Thymus (tissue), 11 donors: ENCODE measurements at regions not wholly inside any gene's neighbourhood (a gene's known extent, or its start where the extent isn't known, plus 50 kb on each side); places are given as distances from the start of the nearest gene placed in this dataset.

Source experiments
- DNase-seq, 9 donors: peaks; one replicate each; pipeline ENCODE4 v3.0.0-alpha.2; 2013; ENCODE audit warnings: low spot score in 9 of 9, low read depth in 6 of 9, missing footprints in 1 of 9
- H3K27ac ChIP-seq, 2 donors: one replicate each; pipeline ENCODE4 v1.5.1; 2013; ENCODE audit warnings: control low read depth in 1 of 2, low read depth in 1 of 2, low read length in 1 of 2, mild to moderate bottlenecking in 1 of 2, moderate library complexity in 1 of 2
- H3K27me3 ChIP-seq, 2 donors: one replicate each; pipeline ENCODE4 v1.5.1; 2013; ENCODE audit warnings: low read length in 1 of 2; ENCODE audit not compliant: control insufficient read depth in 2 of 2, insufficient read depth in 1 of 2
- H3K36me3 ChIP-seq, 2 donors: one replicate each; pipeline ENCODE4 v1.5.1; 2013; ENCODE audit warnings: low read length in 1 of 2, mild to moderate bottlenecking in 1 of 2, moderate library complexity in 1 of 2; ENCODE audit not compliant: control insufficient read depth in 2 of 2, insufficient read depth in 2 of 2
- H3K4me1 ChIP-seq, 2 donors: one replicate each; pipeline ENCODE4 v1.5.1; 2013; ENCODE audit warnings: low read length in 2 of 2; ENCODE audit not compliant: control insufficient read depth in 2 of 2, insufficient read depth in 2 of 2
- H3K4me3 ChIP-seq, 2 donors: one replicate each; pipeline ENCODE4 v1.5.1; 2013; ENCODE audit warnings: low read length in 2 of 2, control low read depth in 1 of 2, mild to moderate bottlenecking in 1 of 2
- H3K9me3 ChIP-seq, 2 donors: one replicate each; pipeline ENCODE4 v1.5.1; 2013; ENCODE audit warnings: low read length in 1 of 2, mild to moderate bottlenecking in 1 of 2; ENCODE audit not compliant: control insufficient read depth in 2 of 2, insufficient read depth in 1 of 2
- WGBS: extraction: QIAGEN DNeasy Blood & Tissue Kit; methylation state at CpG from one replicate; pipeline ENCODE4 v1.1.7; 2013; 5-methylcytosine and 5-hydroxymethylcytosine counted together
- donor health status: healthy.

DNA sequence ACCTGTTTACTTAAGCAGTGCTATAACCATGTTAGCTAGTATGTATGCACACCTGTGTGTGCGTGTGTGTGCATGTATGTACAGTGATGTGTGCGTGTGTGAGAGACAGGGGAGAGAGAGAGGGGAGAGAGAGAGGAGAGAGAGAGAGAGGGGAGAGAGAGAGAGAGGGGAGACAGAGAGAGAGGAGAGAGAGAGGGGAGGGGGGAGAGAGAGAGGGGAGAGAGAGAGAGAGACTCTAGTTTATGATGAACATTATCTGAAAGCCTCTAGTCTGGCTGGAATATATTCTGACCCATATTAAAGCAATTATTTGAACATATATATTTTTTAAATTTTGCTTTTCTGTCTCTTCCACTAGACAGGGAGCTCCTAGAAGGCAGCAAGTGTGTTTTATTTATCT, 117.5 kb upstream of the CPEB4 start:
- Histone ChIP-seq H3K9me3 (no peaks in the 10 kb centered on the region), H3K4me1 (no peaks in the 10 kb centered on the region), H3K27me3 (no peaks in the 10 kb centered on the region), H3K36me3 (no peaks in the 10 kb centered on the region), H3K4me3 (no peak overlapping the region), H3K27ac (no peak overlapping the region)
- DNase-seq: no peak
- 97% methylated on average over 2 of the region's 2 CpGs for WGBS

- Histone ChIP-seq H3K9me3 (no peaks in the 10 kb centered on the region), H3K36me3 (no peaks in the 10 kb centered on the region), H3K27ac (no peak overlapping the region), H3K4me3 (no peak overlapping the region), H3K27me3 (no peaks in the 10 kb centered on the region), H3K4me1 (no peaks in the 10 kb centered on the region)
- WGBS: 82% methylated on average over 24 of the region's 24 CpGs
- no peak for DNase-seq
Observed at GRCh38 chr5:173771121-173771724, 116.9 kb upstream of the CPEB4 start.

DNA sequence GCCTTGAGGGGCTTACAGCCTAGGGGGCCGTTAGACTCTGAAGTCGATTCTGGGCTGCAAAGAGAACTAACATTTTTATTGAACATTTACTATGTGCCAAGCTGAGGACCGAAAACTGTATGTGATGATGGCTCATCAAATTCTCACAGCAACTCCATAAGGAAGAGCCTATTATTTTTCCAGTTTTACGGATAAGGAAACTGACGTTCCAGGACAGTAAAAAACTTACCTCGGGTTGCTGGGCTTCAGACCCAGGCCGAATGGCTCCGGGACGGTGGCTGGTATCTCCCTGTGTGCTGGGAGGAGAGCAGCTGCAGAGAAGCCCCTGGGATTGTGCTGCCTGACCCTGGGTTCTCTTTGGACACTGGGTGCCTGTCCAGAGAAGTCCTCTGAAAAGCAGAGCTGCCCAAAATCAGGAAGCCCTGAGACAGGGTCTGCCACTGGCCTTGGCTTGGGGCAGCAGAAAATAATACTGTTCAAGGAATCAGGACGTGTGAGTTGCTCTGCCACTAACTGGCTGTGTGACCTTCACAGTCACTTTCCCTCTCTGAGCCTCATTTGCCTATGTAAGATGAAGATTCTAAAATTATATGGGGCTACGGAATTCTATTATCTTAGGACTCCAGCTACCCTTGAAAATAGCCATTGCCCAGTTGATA, 116.3 kb upstream of the CPEB4 start:
- Histone ChIP-seq H3K36me3 (no peaks in the 10 kb centered on the region), H3K4me3 (no peak overlapping the region), H3K4me1 (no peaks in the 10 kb centered on the region), H3K27ac (no peak overlapping the region), H3K9me3 (no peaks in the 10 kb centered on the region), H3K27me3 (no peaks in the 10 kb centered on the region)
- DNase-seq: no peak
- 94% methylated on average over 11 of the region's 11 CpGs for WGBS

DNA sequence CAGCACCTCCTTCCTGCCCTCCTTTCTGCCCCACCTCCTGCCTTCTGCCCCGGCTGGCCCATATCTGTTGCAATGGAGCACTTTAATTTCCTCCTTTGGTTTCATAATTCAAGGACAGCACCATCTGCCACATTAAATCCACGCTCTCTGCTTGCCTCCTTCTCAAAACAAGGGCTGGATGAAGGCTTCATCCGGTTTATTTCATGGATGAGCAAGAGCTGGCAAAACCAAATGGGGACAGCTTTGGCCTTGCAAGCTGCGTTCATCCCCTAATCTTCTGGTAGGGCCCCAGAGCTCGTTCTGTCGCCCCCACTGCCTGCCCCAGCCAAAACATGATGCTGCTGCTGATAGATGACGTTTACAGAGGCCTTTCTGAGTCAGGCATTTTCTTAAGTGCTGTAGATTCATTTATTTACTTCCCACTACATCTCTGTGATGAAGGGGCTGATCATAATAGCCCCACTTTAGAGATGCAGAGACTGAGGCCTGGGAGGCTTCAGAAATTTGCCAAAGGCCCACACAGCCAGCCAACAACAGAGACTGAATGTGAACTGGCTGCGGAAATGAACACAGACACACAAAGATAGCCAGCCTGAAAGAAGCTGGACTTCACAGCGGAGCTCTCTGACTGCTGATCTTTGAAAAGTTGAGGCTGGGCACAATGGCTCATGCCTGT, 115.6 kb upstream of the CPEB4 start:
- no peak overlapping the region for H3K27ac ChIP-seq
- H3K36me3 ChIP-seq: no peaks in the 10 kb centered on the region
- H3K27me3 ChIP-seq: no peaks in the 10 kb centered on the region
- H3K9me3 ChIP-seq: no peaks in the 10 kb centered on the region
- no peaks in the 10 kb centered on the region for H3K4me1 ChIP-seq
- H3K4me3 ChIP-seq: no peak overlapping the region
- no peak for DNase-seq
- WGBS: 95% methylated on average over 9 of the region's 9 CpGs

GRCh38 chr5:173774271-173774761, 113.8 kb upstream of the CPEB4 start:
- H3K27me3 ChIP-seq: no peaks in the 10 kb centered on the region
- H3K9me3 ChIP-seq: no peaks in the 10 kb centered on the region
- no peak overlapping the region for H3K4me3 ChIP-seq
- 96% methylated on average over 4 of the region's 4 CpGs for WGBS
- no peaks in the 10 kb centered on the region for H3K4me1 ChIP-seq
- H3K36me3 ChIP-seq: no peaks in the 10 kb centered on the region
- no peak overlapping the region for H3K27ac ChIP-seq
- no peak for DNase-seq

DNA sequence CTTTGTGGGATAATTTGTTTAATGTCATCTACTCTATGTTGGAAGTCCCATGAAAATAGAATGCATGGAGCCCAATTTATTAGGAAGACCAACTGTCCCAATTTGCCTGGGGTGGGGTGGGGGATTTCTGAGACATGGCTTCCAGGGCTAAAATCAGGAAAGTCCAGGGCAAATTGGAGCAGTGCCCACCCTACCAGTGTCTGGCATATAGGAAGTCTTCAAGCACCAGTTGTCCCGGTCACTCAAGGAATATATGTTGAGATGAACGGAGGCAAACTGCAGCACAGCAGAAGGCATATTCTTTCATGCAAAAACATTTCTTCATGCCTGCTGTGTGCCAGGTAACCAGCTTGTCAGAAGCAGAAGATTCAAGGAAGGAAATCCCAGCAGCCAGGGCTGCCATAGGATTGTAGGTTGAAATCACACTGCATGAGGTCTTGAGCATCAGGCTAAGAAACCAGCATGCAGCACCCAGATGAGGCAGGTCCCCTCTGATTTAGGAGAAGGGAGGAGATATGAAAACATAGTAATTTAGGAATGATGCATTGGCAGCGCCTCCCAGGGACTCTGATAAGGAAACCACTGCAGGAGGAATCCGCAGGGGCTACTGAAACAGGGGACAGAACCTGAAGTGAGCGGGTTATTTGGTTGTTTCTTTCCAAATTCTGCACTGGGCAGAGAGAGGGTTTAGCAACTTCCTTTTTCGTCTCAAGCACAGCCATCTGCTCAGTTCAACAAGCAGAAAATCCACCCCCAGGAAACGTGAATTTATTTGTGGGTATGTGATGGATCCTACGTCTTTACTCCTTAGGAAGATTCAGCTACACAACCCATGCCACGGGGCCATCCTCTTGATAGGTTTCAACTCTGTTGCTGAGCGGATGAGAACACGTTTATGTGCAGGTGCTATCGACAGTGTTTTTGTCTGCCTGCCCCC, 112.6 kb upstream of the CPEB4 start:
- no peak for DNase-seq
- H3K27ac ChIP-seq: no peak overlapping the region
- WGBS: 59% methylated on average over 12 of the region's 12 CpGs

DNA sequence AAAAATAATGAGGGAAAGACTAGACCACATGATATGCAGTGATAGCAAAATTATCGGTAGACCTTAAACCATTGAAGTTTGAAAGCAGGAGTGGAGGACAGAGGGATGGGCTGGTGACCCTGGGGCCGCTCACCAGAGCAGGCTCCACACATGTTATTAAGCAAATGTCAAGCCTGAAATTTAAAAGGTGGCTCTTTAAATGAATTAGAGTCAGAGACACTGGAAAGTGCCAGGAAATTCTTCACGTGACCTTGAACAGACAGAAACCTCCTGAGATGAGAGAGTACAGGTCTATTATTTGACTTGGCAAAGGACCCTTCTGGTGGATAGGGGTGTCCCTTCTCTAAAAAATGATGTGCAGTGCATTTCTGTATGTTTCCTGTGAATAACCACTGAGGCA, 111.0 kb upstream of the CPEB4 start:
- Histone ChIP-seq H3K36me3 (no peaks in the 10 kb centered on the region), H3K9me3 (no peaks in the 10 kb centered on the region), H3K4me3 (no peak overlapping the region), H3K27me3 (no peaks in the 10 kb centered on the region), H3K4me1 (peaks cover 0 to 2% of the 10 kb centered on the region in 2 donors), H3K27ac (no peak overlapping the region)
- WGBS: 96% methylated on average over 3 of the region's 3 CpGs
- DNase-seq: no peak

More for the DNA sequence above, 112.6 kb upstream of the CPEB4 start:
- Histone ChIP-seq H3K36me3 (no peaks in the 10 kb centered on the region), H3K4me3 (no peak overlapping the region), H3K4me1 (no peaks in the 10 kb centered on the region), H3K9me3 (no peaks in the 10 kb centered on the region), H3K27me3 (no peaks in the 10 kb centered on the region)

DNA sequence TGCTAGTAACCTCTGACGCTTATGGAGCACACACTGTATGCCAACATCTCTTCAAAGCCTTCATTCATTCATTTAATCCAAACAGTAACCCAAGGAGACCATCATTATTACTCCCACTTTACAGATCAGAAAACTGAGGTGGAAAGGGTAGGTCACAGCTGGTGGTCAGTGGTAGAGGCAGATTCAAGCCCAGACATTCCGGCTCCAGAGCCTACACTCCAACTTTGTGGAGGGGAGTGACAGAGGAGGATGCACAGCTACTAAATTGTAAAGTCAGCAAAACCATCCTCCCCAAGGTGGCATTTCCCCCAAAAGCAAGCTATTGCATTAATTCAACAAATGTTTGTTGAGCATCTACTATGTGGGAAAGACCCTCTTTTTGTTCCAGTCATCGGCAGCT, 110.5 kb upstream of the CPEB4 start:
- H3K9me3 ChIP-seq: no peaks in the 10 kb centered on the region
- H3K36me3 ChIP-seq: no peaks in the 10 kb centered on the region
- H3K27me3 ChIP-seq: no peaks in the 10 kb centered on the region
- no peak for DNase-seq
- H3K4me3 ChIP-seq: no peak overlapping the region
- H3K4me1 ChIP-seq: peaks cover 0 to 5% of the 10 kb centered on the region in 2 donors
- no peak overlapping the region for H3K27ac ChIP-seq
- WGBS: 96% methylated on average over 3 of the region's 3 CpGs
